ENCODE measurements at regions not wholly inside any gene's neighbourhood (a gene's known extent, or its start where the extent isn't known, plus 50 kb on each side); places are given as distances from the start of the nearest gene placed in this dataset.
"Not testable (repeated sequence)": the region's sequence is repeated elsewhere in the genome, so short reads cannot be mapped to it uniquely, and the experiment has no call there.

DNA sequence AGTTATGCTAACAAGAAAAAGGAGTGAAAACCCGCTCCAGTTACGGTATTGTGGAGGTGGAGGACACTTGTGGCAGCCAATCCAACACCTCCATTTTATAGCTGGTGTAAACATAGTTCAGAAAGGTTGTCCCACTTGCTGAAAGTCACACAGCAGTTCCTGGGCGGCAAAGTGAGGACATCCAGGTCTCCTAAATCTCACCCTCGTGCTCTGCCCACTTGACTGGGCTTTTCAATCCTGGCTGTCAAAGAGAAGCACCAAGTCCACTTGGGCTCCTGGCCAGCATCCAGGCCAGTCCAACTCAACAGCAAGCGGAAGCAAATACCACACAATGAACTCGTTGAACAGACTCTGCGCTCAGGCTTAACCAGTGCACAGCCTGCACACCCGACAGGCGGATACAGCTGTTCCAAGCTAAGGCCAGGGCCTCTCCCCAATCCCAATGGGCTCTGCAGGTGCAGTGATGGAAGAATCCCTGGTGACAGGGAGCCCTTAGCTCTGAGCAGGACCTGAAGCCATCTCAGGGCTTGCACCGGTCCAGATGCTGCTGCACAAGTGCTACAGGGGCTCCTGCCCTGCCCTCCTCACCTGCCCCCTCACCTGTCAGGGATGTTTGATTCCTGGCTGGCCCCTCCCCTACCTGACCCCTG lies 89.8 kb upstream of the METTL9 start:
- H3K36me3 ChIP-seq (ENCODE audit: insufficient read depth, low read length); H3K27me3 ChIP-seq (ENCODE audit: control insufficient read depth in 1 of 2, insufficient read depth in 2 of 2, low read length in 2 of 2); H3K9me3 ChIP-seq (ENCODE audit: low read length); H3K27ac ChIP-seq (ENCODE audit: low read depth, low read length): not testable (repeated sequence)
- Histone ChIP-seq H3K9ac (ENCODE audit: low read length) (peak overlapping the region; percentile 31), H3K4me1 (ENCODE audit: insufficient read depth, low read length) (peaks cover 81% of the 10 kb centered on the region), H3K4me3 (ENCODE audit: low read depth in 1 of 2, low read length in 2 of 2) (peak overlapping the region in 1 of 2 donors; percentile 36)

- H3K9ac ChIP-seq (ENCODE audit: low read length); H3K9me3 ChIP-seq (ENCODE audit: low read length); H3K4me3 ChIP-seq (ENCODE audit: low read depth in 1 of 2, low read length in 2 of 2); H3K36me3 ChIP-seq (ENCODE audit: insufficient read depth, low read length); H3K27ac ChIP-seq (ENCODE audit: low read depth, low read length); H3K27me3 ChIP-seq (ENCODE audit: control insufficient read depth in 1 of 2, insufficient read depth in 2 of 2, low read length in 2 of 2): not testable (repeated sequence)
- H3K4me1 ChIP-seq (ENCODE audit: insufficient read depth, low read length) = peaks cover 90% of the 10 kb centered on the region
Observed at GRCh38 chr16:21510869-21511255, 88.5 kb upstream of the METTL9 start.

GRCh38 chr16:21511315-21512210 lies 87.8 kb upstream of the METTL9 start:
- H3K9me3 ChIP-seq (ENCODE audit: low read length); H3K36me3 ChIP-seq (ENCODE audit: insufficient read depth, low read length); H3K27me3 ChIP-seq (ENCODE audit: control insufficient read depth in 1 of 2, insufficient read depth in 2 of 2, low read length in 2 of 2); H3K9ac ChIP-seq (ENCODE audit: low read length): not testable (repeated sequence)
- H3K4me1 ChIP-seq (ENCODE audit: insufficient read depth, low read length) = peaks cover 93% of the 10 kb centered on the region
- peak overlapping the region in 1 of 2 donors; percentile 7 for H3K4me3 ChIP-seq (ENCODE audit: low read depth in 1 of 2, low read length in 2 of 2)
- H3K27ac ChIP-seq (ENCODE audit: low read depth, low read length) = peak overlapping the region; percentile 61

DNA sequence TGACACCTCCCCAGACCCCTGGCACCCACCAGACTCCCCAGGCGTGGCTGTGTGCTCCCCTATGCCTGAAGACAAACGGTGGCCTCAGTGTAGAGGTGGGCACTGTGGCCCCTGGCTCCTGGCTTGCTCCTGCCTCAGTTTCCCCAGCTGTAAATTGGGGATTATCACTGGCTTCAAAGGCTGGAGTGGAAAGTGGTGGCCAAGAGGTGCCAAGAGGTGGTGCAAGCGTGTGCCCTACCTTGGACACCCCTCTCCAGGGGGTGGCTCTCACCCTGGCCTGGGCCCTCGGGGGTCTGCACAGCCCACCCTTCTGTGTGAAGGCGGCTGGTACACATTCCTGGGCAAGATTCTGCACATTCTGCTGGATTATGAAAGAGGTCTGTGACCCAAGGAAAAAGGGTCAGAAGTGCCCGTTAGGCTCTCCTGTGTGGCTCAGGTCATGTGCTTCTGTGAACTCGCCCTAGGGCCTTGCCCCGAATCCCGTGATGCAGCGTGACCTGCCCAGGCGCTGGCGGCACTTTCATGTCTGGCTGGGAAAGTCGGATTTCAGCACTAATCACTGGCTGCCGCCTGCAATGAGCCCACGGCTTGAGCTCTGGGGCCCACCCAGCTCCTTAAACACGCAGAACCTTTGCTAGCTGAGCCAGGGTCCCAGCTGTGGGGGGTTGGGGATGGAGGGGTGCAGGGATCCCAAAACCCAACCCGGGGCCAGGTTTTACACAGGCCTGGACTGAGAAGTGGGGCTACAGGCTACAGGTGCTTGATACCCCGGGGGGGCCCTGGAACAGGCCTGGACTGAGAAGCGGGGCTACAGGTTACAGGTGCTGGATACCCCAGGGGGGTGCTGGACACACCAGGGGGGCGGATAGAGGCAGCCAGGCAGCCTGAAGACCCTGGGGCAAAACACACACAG lies 86.8 kb upstream of the METTL9 start:
- H3K27me3 ChIP-seq (ENCODE audit: control insufficient read depth in 1 of 2, insufficient read depth in 2 of 2, low read length in 2 of 2); H3K36me3 ChIP-seq (ENCODE audit: insufficient read depth, low read length); H3K9me3 ChIP-seq (ENCODE audit: low read length): not testable (repeated sequence)
- H3K27ac ChIP-seq (ENCODE audit: low read depth, low read length) = peak overlapping the region; percentile 61
- peaks cover 83% of the 10 kb centered on the region for H3K4me1 ChIP-seq (ENCODE audit: insufficient read depth, low read length)
- H3K4me3 ChIP-seq (ENCODE audit: low read depth in 1 of 2, low read length in 2 of 2) = peak overlapping the region in 1 of 2 donors; percentile 7
- peak overlapping the region; percentile 13 for H3K9ac ChIP-seq (ENCODE audit: low read length)

GRCh38 chr16:21513337-21513741 lies 86.0 kb upstream of the METTL9 start:
- Histone ChIP-seq H3K4me3 (ENCODE audit: low read depth in 1 of 2, low read length in 2 of 2) (peak overlapping the region in 1 of 2 donors; percentile 44), H3K27ac (ENCODE audit: low read depth, low read length) (peak overlapping the region; percentile 61)

GRCh38 chr16:21513812-21514473 lies 85.4 kb upstream of the METTL9 start:
- peak overlapping the region; percentile 13 for H3K9ac ChIP-seq (ENCODE audit: low read length)
- H3K27ac ChIP-seq (ENCODE audit: low read depth, low read length) = peak overlapping the region; percentile 61
- not testable (repeated sequence) for H3K27me3 ChIP-seq (ENCODE audit: control insufficient read depth in 1 of 2, insufficient read depth in 2 of 2, low read length in 2 of 2); H3K36me3 ChIP-seq (ENCODE audit: insufficient read depth, low read length); H3K9me3 ChIP-seq (ENCODE audit: low read length)
- H3K4me1 ChIP-seq (ENCODE audit: insufficient read depth, low read length) = peaks cover 73% of the 10 kb centered on the region
- peak overlapping the region in 1 of 2 donors; percentile 45 for H3K4me3 ChIP-seq (ENCODE audit: low read depth in 1 of 2, low read length in 2 of 2)

More at GRCh38 chr16:21513337-21513741, 86.0 kb upstream of the METTL9 start:
- not testable (repeated sequence) for H3K36me3 ChIP-seq (ENCODE audit: insufficient read depth, low read length); H3K9me3 ChIP-seq (ENCODE audit: low read length); H3K27me3 ChIP-seq (ENCODE audit: control insufficient read depth in 1 of 2, insufficient read depth in 2 of 2, low read length in 2 of 2)
- Histone ChIP-seq H3K4me1 (ENCODE audit: insufficient read depth, low read length) (peaks cover 79% of the 10 kb centered on the region), H3K9ac (ENCODE audit: low read length) (peak overlapping the region; percentile 13)

DNA sequence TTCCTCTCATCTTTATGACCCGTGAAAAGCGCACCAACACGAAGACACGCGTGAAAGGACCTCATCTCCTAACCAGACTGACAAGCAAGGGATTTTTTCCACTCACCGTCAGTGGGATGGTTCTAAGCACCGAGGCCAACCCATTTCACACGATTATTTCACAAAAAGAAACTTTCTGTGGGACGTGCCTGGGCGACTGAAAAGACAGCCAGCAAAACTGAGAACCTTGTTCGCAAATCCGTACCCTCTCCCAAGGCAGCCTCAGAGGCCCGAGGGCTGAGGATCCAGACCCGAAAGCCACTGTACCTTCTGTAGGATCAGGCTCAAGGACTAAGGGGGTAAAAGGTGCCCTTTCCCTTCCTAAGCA lies 84.9 kb upstream of the METTL9 start:
- Histone ChIP-seq H3K27ac (ENCODE audit: low read depth, low read length) (peak overlapping the region; percentile 63), H3K4me1 (ENCODE audit: insufficient read depth, low read length) (peaks cover 68% of the 10 kb centered on the region), H3K4me3 (ENCODE audit: low read depth in 1 of 2, low read length in 2 of 2) (peak overlapping the region in 1 of 2 donors; percentile 45)
- not testable (repeated sequence) for H3K9ac ChIP-seq (ENCODE audit: low read length); H3K36me3 ChIP-seq (ENCODE audit: insufficient read depth, low read length); H3K9me3 ChIP-seq (ENCODE audit: low read length); H3K27me3 ChIP-seq (ENCODE audit: control insufficient read depth in 1 of 2, insufficient read depth in 2 of 2, low read length in 2 of 2)

- peaks cover 47% of the 10 kb centered on the region for H3K4me1 ChIP-seq (ENCODE audit: insufficient read depth, low read length)
- H3K27ac ChIP-seq (ENCODE audit: low read depth, low read length); H3K9ac ChIP-seq (ENCODE audit: low read length); H3K4me3 ChIP-seq (ENCODE audit: low read depth in 1 of 2, low read length in 2 of 2); H3K36me3 ChIP-seq (ENCODE audit: insufficient read depth, low read length); H3K9me3 ChIP-seq (ENCODE audit: low read length); H3K27me3 ChIP-seq (ENCODE audit: control insufficient read depth in 1 of 2, insufficient read depth in 2 of 2, low read length in 2 of 2): not testable (repeated sequence)
Observed at GRCh38 chr16:21516705-21517040, 82.7 kb upstream of the METTL9 start.

DNA sequence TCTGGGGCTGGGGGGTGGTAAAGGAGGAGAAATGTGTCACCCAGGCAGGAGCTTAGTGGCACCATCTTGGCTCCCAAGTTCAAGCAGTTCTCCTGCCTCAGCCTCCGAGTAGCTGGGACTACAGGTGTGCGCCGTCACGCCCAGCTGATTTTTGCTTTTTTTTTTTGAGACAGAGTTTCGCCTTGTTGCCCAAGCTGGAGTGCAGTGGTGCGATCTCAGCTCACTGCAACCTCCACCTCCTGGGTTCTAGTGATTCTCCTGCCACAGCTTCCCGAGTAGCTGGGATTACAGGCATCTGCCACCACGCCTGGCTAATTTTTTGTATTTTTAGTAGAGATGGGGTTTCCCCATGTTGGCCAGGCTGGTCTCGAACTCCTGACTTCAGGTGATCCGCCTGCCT lies 82.1 kb upstream of the METTL9 start:
- peaks cover 41% of the 10 kb centered on the region for H3K4me1 ChIP-seq (ENCODE audit: insufficient read depth, low read length)
- not testable (repeated sequence) for H3K27ac ChIP-seq (ENCODE audit: low read depth, low read length); H3K4me3 ChIP-seq (ENCODE audit: low read depth in 1 of 2, low read length in 2 of 2); H3K36me3 ChIP-seq (ENCODE audit: insufficient read depth, low read length); H3K9ac ChIP-seq (ENCODE audit: low read length); H3K9me3 ChIP-seq (ENCODE audit: low read length); H3K27me3 ChIP-seq (ENCODE audit: control insufficient read depth in 1 of 2, insufficient read depth in 2 of 2, low read length in 2 of 2)

DNA sequence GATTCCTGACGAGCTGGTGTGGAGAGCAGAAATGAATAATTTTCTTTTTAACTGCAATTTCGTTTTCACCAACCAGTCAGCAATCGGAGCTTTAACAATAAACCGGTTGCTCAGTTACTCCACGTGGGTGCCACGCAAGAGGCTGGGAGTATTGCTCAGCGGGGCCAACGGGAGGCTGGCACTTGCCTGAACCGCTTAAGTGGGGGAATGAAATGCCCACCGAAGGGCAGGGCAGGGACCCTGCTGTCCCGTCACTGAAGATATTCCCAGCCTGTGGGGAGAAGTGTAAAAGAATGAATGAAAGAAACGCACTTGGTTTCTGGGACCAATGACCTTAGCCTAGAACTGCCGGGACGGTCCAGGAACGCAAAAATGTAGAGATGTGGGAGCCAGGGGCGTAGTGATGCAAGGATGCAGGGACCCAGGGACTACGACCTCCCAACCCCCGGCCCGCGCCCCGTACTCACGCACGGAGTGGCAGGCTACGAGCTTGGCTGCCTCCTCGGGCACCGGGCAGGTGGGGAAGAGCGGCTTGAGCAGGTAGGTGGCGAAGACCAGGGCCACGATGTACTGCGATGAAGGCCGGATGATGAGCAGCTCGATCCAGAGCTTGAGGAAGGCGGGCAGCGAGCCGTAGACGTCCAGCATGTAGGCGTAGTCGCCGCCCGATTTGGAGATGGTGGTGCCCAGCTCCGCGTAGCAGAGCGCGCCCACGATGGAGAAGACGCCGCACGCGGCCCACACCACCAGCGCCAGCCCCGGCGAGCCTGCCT lies 79.8 kb upstream of the METTL9 start:
- Histone ChIP-seq H3K9ac (ENCODE audit: low read length) (peak overlapping the region; percentile 74), H3K4me3 (ENCODE audit: low read depth in 1 of 2, low read length in 2 of 2) (peak overlapping the region; percentile 57 to 80), H3K4me1 (ENCODE audit: insufficient read depth, low read length) (peaks cover 18% of the 10 kb centered on the region), H3K27ac (ENCODE audit: low read depth, low read length) (peak overlapping the region; percentile 78)
- H3K9me3 ChIP-seq (ENCODE audit: low read length); H3K27me3 ChIP-seq (ENCODE audit: control insufficient read depth in 1 of 2, insufficient read depth in 2 of 2, low read length in 2 of 2); H3K36me3 ChIP-seq (ENCODE audit: insufficient read depth, low read length): not testable (repeated sequence)
